ENCODE measurements at regions not wholly inside any gene's neighbourhood (a gene's known extent, or its start where the extent isn't known, plus 50 kb on each side); places are given as distances from the start of the nearest gene placed in this dataset.

GRCh38 chrX:4380710-4381109 is 667.3 kb upstream of the PRKX start:
- no peaks in the 10 kb centered on the region for H3K27me3 ChIP-seq (ENCODE audit: insufficient read depth)
- POLR2A ChIA-PET, result no interaction called here
- TF ChIP-seq TEAD4 (IDR thresholded peaks at IDR 0.05; ENCODE audit: borderline replicate concordance, insufficient read depth) (no peak), MEF2A (IDR thresholded peaks at IDR 0.05; ENCODE audit: borderline replicate concordance, low read depth) (no peak), GATA2 (CRISPR knock-in tag; IDR thresholded peaks at IDR 0.05) (no peak), SIN3A (IDR thresholded peaks at IDR 0.05; ENCODE audit: borderline replicate concordance, low read depth, low read length) (no peak), RCOR1 (IDR thresholded peaks at IDR 0.05; ENCODE audit: low read length) (no peak)
- H2AFZ ChIP-seq (ENCODE audit: low read depth), result no peak overlapping the region
- no peaks in the 10 kb centered on the region for H3F3A ChIP-seq (replicated peaks; ENCODE audit: insufficient read depth)
- no peaks in the 10 kb centered on the region for H3K4me1 ChIP-seq (ENCODE audit: control insufficient read depth in 1 of 2, insufficient read depth in 2 of 2, low read depth in 1 of 2, low read length in 1 of 2)
- H3K9me3 ChIP-seq, result no peaks in the 10 kb centered on the region
- no peaks in the 10 kb centered on the region for H3K36me3 ChIP-seq (replicated peaks in 1 of 2; ENCODE audit: control insufficient read depth in 1 of 2, insufficient read depth in 2 of 2, low read length in 1 of 2)
- CTCF ChIA-PET, result no interaction called here
- H3K79me2 ChIP-seq (ENCODE audit: insufficient read depth), result no peaks in the 10 kb centered on the region
- H3K4me3 ChIP-seq (ENCODE audit: low read depth in 2 of 2, low read length in 1 of 2), result no peak overlapping the region
- H3K4me2 ChIP-seq, result no peak overlapping the region
- no peak overlapping the region for H3K27ac ChIP-seq (ENCODE audit: low read depth in 2 of 2, low read length in 1 of 2)
- no peak for DNase-seq
- no peaks in the 10 kb centered on the region for H3K9me2 ChIP-seq
- no peak overlapping the region for H3K9ac ChIP-seq
- H4K20me1 ChIP-seq (ENCODE audit: insufficient read depth), result no peaks in the 10 kb centered on the region

DNA sequence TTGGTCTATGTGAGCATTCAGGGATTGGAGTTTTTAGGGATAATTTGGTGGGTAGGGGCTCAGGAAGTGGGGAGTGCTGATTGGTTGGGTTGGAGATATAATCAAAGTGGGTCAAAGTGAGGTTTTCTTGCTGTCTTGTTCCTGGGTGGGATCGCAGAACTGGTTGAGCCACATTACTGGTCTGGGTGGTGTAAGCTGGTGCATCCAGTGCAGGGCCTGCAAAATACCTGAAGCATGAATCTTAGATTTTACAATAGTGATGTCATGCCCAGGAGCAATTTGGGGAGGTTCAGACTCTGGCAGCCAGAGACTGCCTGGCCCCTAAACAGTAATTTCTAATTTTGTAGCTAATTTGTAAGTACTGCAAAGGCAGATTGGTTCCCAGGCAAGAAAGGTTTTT is 665.6 kb upstream of the PRKX start:
- no peak overlapping the region for H3K9ac ChIP-seq
- no peaks in the 10 kb centered on the region for H3K9me3 ChIP-seq
- no peaks in the 10 kb centered on the region for H3K36me3 ChIP-seq (replicated peaks in 1 of 2; ENCODE audit: control insufficient read depth in 1 of 2, insufficient read depth in 2 of 2, low read length in 1 of 2)
- H4K20me1 ChIP-seq (ENCODE audit: insufficient read depth), result no peaks in the 10 kb centered on the region
- no peaks in the 10 kb centered on the region for H3K9me2 ChIP-seq
- H3F3A ChIP-seq (replicated peaks; ENCODE audit: insufficient read depth), result no peaks in the 10 kb centered on the region
- CTCF ChIA-PET, result no interaction called here
- no peaks in the 10 kb centered on the region for H3K27me3 ChIP-seq (ENCODE audit: insufficient read depth)
- no peak overlapping the region for H2AFZ ChIP-seq (ENCODE audit: low read depth)
- H3K4me1 ChIP-seq (ENCODE audit: control insufficient read depth in 1 of 2, insufficient read depth in 2 of 2, low read depth in 1 of 2, low read length in 1 of 2), result no peaks in the 10 kb centered on the region
- no peak overlapping the region for H3K4me2 ChIP-seq
- POLR2A ChIA-PET, result no interaction called here
- H3K79me2 ChIP-seq (ENCODE audit: insufficient read depth), result no peaks in the 10 kb centered on the region
- no peak overlapping the region for H3K4me3 ChIP-seq (ENCODE audit: low read depth in 2 of 2, low read length in 1 of 2)
- no peak for DNase-seq
- no peak overlapping the region for H3K27ac ChIP-seq (ENCODE audit: low read depth in 2 of 2, low read length in 1 of 2)
- WGBS (ENCODE audit: low lambda C conversion rate), result 0% methylated on average over 1 of the region's 1 CpG
- TF ChIP-seq RCOR1 (IDR thresholded peaks at IDR 0.05; ENCODE audit: low read length) (no peak), MEF2A (IDR thresholded peaks at IDR 0.05; ENCODE audit: borderline replicate concordance, low read depth) (no peak), FOXM1 (IDR thresholded peaks at IDR 0.05; ENCODE audit: low read depth) (no peak), RAD21 (IDR thresholded peaks at IDR 0.05; ENCODE audit: low read length) (no peak), EZH2phosphoT487 (IDR thresholded peaks at IDR 0.05; ENCODE audit: borderline replicate concordance, low read depth) (no peak), CHD2 (IDR thresholded peaks at IDR 0.05; ENCODE audit: low read length, partially characterized antibody) (no peak), ZBTB33 (IDR thresholded peaks at IDR 0.05; ENCODE audit: borderline replicate concordance, low read depth) (no peak), ELF1 (IDR thresholded peaks at IDR 0.05) (no peak), NRF1 (IDR thresholded peaks at IDR 0.05; ENCODE audit: low read depth, low read length) (no peak), REST (IDR thresholded peaks at IDR 0.05; ENCODE audit: low read depth, low read length) (no peak), SIN3A (IDR thresholded peaks at IDR 0.05; ENCODE audit: borderline replicate concordance, low read depth, low read length) (no peak), SMC3 (IDR thresholded peaks at IDR 0.05; ENCODE audit: low read depth, low read length) (no peak), MXI1 (IDR thresholded peaks at IDR 0.05; ENCODE audit: low read depth, low read length) (no peak), POLR2AphosphoS5 (IDR thresholded peaks at IDR 0.05; ENCODE audit: low read depth, low read length) (no peak), RFX5 (IDR thresholded peaks at IDR 0.05; ENCODE audit: low read length) (no peak), FOXJ3 (CRISPR knock-in tag; IDR thresholded peaks at IDR 0.05) (no peak), YY1 (IDR thresholded peaks at IDR 0.05; ENCODE audit: low read depth) (no peak), PBX3 (IDR thresholded peaks at IDR 0.05) (no peak)
- TF ChIP-seq, protein P1, sequence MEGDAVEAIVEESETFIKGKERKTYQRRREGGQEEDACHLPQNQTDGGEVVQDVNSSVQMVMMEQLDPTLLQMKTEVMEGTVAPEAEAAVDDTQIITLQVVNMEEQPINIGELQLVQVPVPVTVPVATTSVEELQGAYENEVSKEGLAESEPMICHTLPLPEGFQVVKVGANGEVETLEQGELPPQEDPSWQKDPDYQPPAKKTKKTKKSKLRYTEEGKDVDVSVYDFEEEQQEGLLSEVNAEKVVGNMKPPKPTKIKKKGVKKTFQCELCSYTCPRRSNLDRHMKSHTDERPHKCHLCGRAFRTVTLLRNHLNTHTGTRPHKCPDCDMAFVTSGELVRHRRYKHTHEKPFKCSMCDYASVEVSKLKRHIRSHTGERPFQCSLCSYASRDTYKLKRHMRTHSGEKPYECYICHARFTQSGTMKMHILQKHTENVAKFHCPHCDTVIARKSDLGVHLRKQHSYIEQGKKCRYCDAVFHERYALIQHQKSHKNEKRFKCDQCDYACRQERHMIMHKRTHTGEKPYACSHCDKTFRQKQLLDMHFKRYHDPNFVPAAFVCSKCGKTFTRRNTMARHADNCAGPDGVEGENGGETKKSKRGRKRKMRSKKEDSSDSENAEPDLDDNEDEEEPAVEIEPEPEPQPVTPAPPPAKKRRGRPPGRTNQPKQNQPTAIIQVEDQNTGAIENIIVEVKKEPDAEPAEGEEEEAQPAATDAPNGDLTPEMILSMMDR (IDR thresholded peaks at IDR 0.05), result no peak

Data from SK-N-SH (cell line).